GM23338 (cell line): ENCODE measurements at regions not wholly inside any gene's neighbourhood (a gene's known extent, or its start where the extent isn't known, plus 50 kb on each side); places are given as distances from the start of the nearest gene placed in this dataset.

ENCODE experiments used
- ATAC-seq: fragments of 200-7000 bp; cut with Tn5 transposase; 3 replicates; pipeline ENCODE4 v1.9.1; 2020
- DNase-seq: peaks from one replicate; pipeline ENCODE4 v3.0.0-alpha.2; 2015; ENCODE audit warnings: low spot score
- H2AFZ ChIP-seq: fragments of 200-600 bp; sonication (generic); 2 replicates; pipeline ENCODE4 v1.8.0; 2016; ENCODE audit warnings: antibody characterized with exemption, mild to moderate bottlenecking, moderate library complexity
- H3F3A ChIP-seq: fragments of 200-600 bp; sonication (generic); replicated peaks from 2 replicates; pipeline ENCODE4 v1.8.0; 2017; ENCODE audit warnings: antibody characterized with exemption, mixed run types, low read depth
- H3K27ac ChIP-seq: fragments of 200-600 bp; sonication (generic); 2 replicates; pipeline ENCODE4 v1.6.1; 2016; ENCODE audit warnings: low read depth
- H3K27me3 ChIP-seq: fragments of 200-600 bp; sonication (generic); 2 replicates; pipeline ENCODE4 v1.8.0; 2016; ENCODE audit warnings: mild to moderate bottlenecking, mixed run types, moderate library complexity; ENCODE audit not compliant: insufficient read depth
- H3K36me3 ChIP-seq: fragments of 200-600 bp; sonication (generic); 2 replicates; pipeline ENCODE4 v1.8.0; 2016; ENCODE audit warnings: mild to moderate bottlenecking; ENCODE audit not compliant: insufficient read depth
- H3K4me1 ChIP-seq: fragments of 200-600 bp; sonication (generic); 2 replicates; pipeline ENCODE4 v1.8.0; 2016; ENCODE audit warnings: mild to moderate bottlenecking, moderate library complexity; ENCODE audit not compliant: insufficient read depth
- H3K4me2 ChIP-seq: fragments of 200-600 bp; sonication (generic); 2 replicates; pipeline ENCODE4 v1.7.1; 2017; ENCODE audit warnings: mixed run types
- H3K4me3 ChIP-seq: fragments of 200-600 bp; sonication (generic); 2 replicates; pipeline ENCODE4 v1.6.1; 2016; ENCODE audit warnings: mixed run types
- H3K79me2 ChIP-seq: fragments of 200-600 bp; sonication (generic); replicated peaks from 2 replicates; pipeline ENCODE4 v1.8.0; 2017; ENCODE audit warnings: mild to moderate bottlenecking; ENCODE audit not compliant: insufficient read depth
- H3K9me2 ChIP-seq: fragments of 200-600 bp; sonication (generic); 2 replicates; pipeline ENCODE4 v1.8.0; 2017; ENCODE audit not compliant: insufficient read depth
- H4K20me1 ChIP-seq: fragments of 200-600 bp; sonication (generic); replicated peaks from 2 replicates; pipeline ENCODE4 v1.8.0; 2017; ENCODE audit warnings: mild to moderate bottlenecking; ENCODE audit not compliant: insufficient read depth
- H3K27ac Mint-ChIP-seq: 2 replicates; pipeline ENCODE4 v1.8.0; 2020; ENCODE audit warnings: inconsistent platforms, mild to moderate bottlenecking, moderate library complexity, mixed read lengths
- H3K27me3 Mint-ChIP-seq: 3 replicates; pipeline ENCODE4 v1.8.0; 2022; ENCODE audit warnings: low read depth, mild to moderate bottlenecking, moderate library complexity, mixed read lengths, inconsistent platforms; ENCODE audit not compliant: insufficient read depth, poor library complexity
- H3K36me3 Mint-ChIP-seq: 3 replicates; pipeline ENCODE4 v1.8.0; 2021; ENCODE audit warnings: low read depth, mild to moderate bottlenecking, inconsistent platforms, moderate library complexity, mixed read lengths
- H3K4me1 Mint-ChIP-seq: 3 replicates; pipeline ENCODE4 v1.8.0; 2020; ENCODE audit warnings: mild to moderate bottlenecking, inconsistent platforms, mixed read lengths
- H3K4me3 Mint-ChIP-seq: 3 replicates; pipeline ENCODE4 v1.8.0; 2021; ENCODE audit warnings: moderate library complexity, mild to moderate bottlenecking, inconsistent platforms, mixed read lengths
- H3K9me3 Mint-ChIP-seq: 3 replicates; pipeline ENCODE4 v1.8.0; 2020; ENCODE audit warnings: moderate library complexity, mild to moderate bottlenecking, inconsistent platforms, mixed read lengths
- CREB1 ChIP-seq: fragments of 250-450 bp; sonication (Bioruptor Pico); IDR thresholded peaks from 2 replicates; pipeline ENCODE4 v1.5.0; 2020; ENCODE audit warnings: low read depth, mild to moderate bottlenecking, moderate library complexity
- EZH2 ChIP-seq: fragments of 200-600 bp; sonication (generic); IDR thresholded peaks from one replicate; pipeline ENCODE4 v1.8.0; 2017; ENCODE audit warnings: antibody characterized with exemption, mild to moderate bottlenecking, low read depth; ENCODE audit not compliant: unreplicated experiment
- EZH2phosphoT487 ChIP-seq: fragments of 200-600 bp; sonication (generic); IDR thresholded peaks from one replicate; pipeline ENCODE4 v1.8.1; 2018; ENCODE audit warnings: antibody characterized with exemption; ENCODE audit not compliant: unreplicated experiment
- JUNB ChIP-seq: IDR thresholded peaks from one replicate; pipeline ENCODE4 v1.6.1; 2016; ENCODE audit warnings: antibody characterized with exemption; ENCODE audit not compliant: unreplicated experiment
- NANOG ChIP-seq: IDR thresholded peaks from 2 replicates; pipeline ENCODE4 v1.6.1; 2016; ENCODE audit warnings: antibody characterized with exemption, borderline replicate concordance
- POLR2AphosphoS5 ChIP-seq: IDR thresholded peaks from 2 replicates; pipeline ENCODE4 v1.6.1; 2016; ENCODE audit warnings: antibody characterized with exemption, low read depth
- REST ChIP-seq: IDR thresholded peaks from one replicate; pipeline ENCODE4 v1.6.1; 2018; ENCODE audit warnings: antibody characterized with exemption; ENCODE audit not compliant: unreplicated experiment
- STAT1 ChIP-seq: IDR thresholded peaks from one replicate; pipeline ENCODE4 v1.6.1; 2016; ENCODE audit warnings: antibody characterized with exemption; ENCODE audit not compliant: unreplicated experiment
- ZNF114 ChIP-seq: fragments of 250-450 bp; sonication (Bioruptor Pico); IDR thresholded peaks from 2 replicates; pipeline ENCODE4 v1.5.0; 2020; ENCODE audit warnings: mild to moderate bottlenecking, moderate library complexity
- ZNF331 ChIP-seq: fragments of 250-450 bp; sonication (Bioruptor Pico); IDR thresholded peaks from 2 replicates; pipeline ENCODE4 v1.5.0; 2020; ENCODE audit warnings: low read depth, mild to moderate bottlenecking, moderate library complexity
- TF ChIP-seq, protein P1 (sequence below), 2 experiments: fragments of 200-600 bp in 1 of 2; sonication (generic) in 1 of 2; conservative IDR thresholded peaks; 2 replicates each; pipeline versions ENCODE4 v1.5.1 to v1.6.1; 2016 to 2017; ENCODE audit warnings: antibody characterized with exemption in 2 of 2, low read depth in 2 of 2, mild to moderate bottlenecking in 2 of 2, moderate library complexity in 1 of 2
- TF ChIP-seq, protein P2 (sequence below): IDR thresholded peaks from 2 replicates; pipeline ENCODE4 v1.6.1; 2016; ENCODE audit warnings: antibody characterized with exemption

GRCh38 chr5:53397845-53398244 lies 82.6 kb upstream of the FST start:
- no peaks in the 10 kb centered on the region for H3K36me3 ChIP-seq
- no peaks in the 10 kb centered on the region for H3K4me1 ChIP-seq
- H3K4me2 ChIP-seq: no peak overlapping the region
- no peaks in the 10 kb centered on the region for H3F3A ChIP-seq
- no peaks in the 10 kb centered on the region for H3K9me3 Mint-ChIP-seq
- H3K4me3 ChIP-seq: no peak overlapping the region
- no peak for ATAC-seq
- H3K36me3 Mint-ChIP-seq: no peaks in the 10 kb centered on the region
- no peak overlapping the region for H3K27ac ChIP-seq
- 0 out of 2 replicates have a peak overlapping the region, but pooled peaks have one; percentile 8 for H2AFZ ChIP-seq
- no peaks in the 10 kb centered on the region for H3K27me3 Mint-ChIP-seq
- no peak for DNase-seq
- H3K27me3 ChIP-seq: no peaks in the 10 kb centered on the region
- H3K79me2 ChIP-seq: no peaks in the 10 kb centered on the region
- H3K4me1 Mint-ChIP-seq: no peaks in the 10 kb centered on the region
- TF ChIP-seq, protein P1, sequence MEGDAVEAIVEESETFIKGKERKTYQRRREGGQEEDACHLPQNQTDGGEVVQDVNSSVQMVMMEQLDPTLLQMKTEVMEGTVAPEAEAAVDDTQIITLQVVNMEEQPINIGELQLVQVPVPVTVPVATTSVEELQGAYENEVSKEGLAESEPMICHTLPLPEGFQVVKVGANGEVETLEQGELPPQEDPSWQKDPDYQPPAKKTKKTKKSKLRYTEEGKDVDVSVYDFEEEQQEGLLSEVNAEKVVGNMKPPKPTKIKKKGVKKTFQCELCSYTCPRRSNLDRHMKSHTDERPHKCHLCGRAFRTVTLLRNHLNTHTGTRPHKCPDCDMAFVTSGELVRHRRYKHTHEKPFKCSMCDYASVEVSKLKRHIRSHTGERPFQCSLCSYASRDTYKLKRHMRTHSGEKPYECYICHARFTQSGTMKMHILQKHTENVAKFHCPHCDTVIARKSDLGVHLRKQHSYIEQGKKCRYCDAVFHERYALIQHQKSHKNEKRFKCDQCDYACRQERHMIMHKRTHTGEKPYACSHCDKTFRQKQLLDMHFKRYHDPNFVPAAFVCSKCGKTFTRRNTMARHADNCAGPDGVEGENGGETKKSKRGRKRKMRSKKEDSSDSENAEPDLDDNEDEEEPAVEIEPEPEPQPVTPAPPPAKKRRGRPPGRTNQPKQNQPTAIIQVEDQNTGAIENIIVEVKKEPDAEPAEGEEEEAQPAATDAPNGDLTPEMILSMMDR (conservative IDR thresholded peaks at IDR 0.05; ENCODE audit: low read depth in 2 of 2): no peak
- no peak for TF ChIP-seq ZNF114 (CRISPR knock-in tag)
- TF ChIP-seq JUNB: no peak
- TF ChIP-seq, protein P2, sequence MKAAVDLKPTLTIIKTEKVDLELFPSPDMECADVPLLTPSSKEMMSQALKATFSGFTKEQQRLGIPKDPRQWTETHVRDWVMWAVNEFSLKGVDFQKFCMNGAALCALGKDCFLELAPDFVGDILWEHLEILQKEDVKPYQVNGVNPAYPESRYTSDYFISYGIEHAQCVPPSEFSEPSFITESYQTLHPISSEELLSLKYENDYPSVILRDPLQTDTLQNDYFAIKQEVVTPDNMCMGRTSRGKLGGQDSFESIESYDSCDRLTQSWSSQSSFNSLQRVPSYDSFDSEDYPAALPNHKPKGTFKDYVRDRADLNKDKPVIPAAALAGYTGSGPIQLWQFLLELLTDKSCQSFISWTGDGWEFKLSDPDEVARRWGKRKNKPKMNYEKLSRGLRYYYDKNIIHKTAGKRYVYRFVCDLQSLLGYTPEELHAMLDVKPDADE: no peak
- TF ChIP-seq ZNF331: no peak
- TF ChIP-seq POLR2AphosphoS5: no peak
- no peaks in the 10 kb centered on the region; the same call in none of the 2 replicates for H3K9me2 ChIP-seq
- no peak overlapping the region for H3K4me3 Mint-ChIP-seq
- H4K20me1 ChIP-seq: no peaks in the 10 kb centered on the region
- H3K27ac Mint-ChIP-seq: no peak overlapping the region

DNA sequence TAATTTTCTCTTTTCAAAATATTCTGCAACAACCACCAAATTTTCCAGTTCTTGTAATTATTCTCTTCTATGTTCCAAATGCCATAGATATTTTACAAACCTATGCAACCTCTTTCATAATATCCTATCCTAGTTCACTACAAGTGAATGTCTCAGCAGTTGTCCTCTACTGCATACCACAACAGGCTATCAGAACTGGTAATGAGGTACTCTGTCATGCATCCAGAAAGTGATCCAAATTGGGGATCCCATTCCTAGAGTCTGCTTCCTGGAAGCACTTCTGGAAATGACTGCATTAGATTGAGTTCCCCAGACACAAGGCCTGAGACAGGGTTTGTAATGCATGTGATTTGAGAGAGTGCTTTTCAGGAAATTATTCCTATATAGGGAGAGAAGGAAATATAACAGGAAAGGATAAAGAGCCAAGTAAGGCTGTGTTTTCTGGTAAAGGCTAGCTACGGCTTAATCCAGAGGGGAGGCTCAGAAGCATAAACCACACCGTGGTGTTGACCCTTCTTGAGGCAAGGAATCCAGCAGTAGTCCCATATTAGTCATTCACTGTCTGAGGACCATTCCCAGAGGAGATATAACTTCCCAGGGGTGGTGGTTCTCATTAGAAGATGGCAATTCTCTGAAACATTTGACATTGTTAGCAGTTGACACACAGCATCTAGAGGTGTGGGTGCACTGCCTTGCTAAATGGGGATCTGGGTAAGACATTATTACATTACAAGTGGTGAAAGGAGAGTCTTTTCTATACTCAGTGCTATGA lies 80.3 kb upstream of the FST start:
- no peak overlapping the region for H3K4me3 Mint-ChIP-seq
- H2AFZ ChIP-seq: no peak overlapping the region
- TF ChIP-seq EZH2 (no peak), EZH2phosphoT487 (no peak), NANOG (no peak), CREB1 (CRISPR knock-in tag) (no peak), ZNF331 (no peak), REST (no peak), POLR2AphosphoS5 (no peak), STAT1 (no peak), JUNB (no peak)
- TF ChIP-seq, protein P1 (conservative IDR thresholded peaks at IDR 0.05; ENCODE audit: low read depth in 2 of 2): no peak

More for the DNA sequence above, 80.3 kb upstream of the FST start:
- no peak overlapping the region for H3K27ac ChIP-seq
- Mint-ChIP-seq H3K36me3 (no peaks in the 10 kb centered on the region), H3K27ac (no peak overlapping the region), H3K9me3 (no peaks in the 10 kb centered on the region), H3K27me3 (no peaks in the 10 kb centered on the region), H3K4me1 (no peaks in the 10 kb centered on the region)
- H3K27me3 ChIP-seq: no peaks in the 10 kb centered on the region
- DNase-seq: no peak
- no peaks in the 10 kb centered on the region for H3F3A ChIP-seq
- H4K20me1 ChIP-seq: no peaks in the 10 kb centered on the region
- H3K4me1 ChIP-seq: no peaks in the 10 kb centered on the region
- H3K36me3 ChIP-seq: no peaks in the 10 kb centered on the region
- no peak overlapping the region for H3K4me2 ChIP-seq
- no peak overlapping the region for H3K4me3 ChIP-seq
- no peak for ATAC-seq
- no peaks in the 10 kb centered on the region for H3K79me2 ChIP-seq
- no peaks in the 10 kb centered on the region; the same call in none of the 2 replicates for H3K9me2 ChIP-seq
